Tibial nerve (tissue), 4 donors: ENCODE measurements at regions not wholly inside any gene's neighbourhood (a gene's known extent, or its start where the extent isn't known, plus 50 kb on each side); places are given as distances from the start of the nearest gene placed in this dataset.

ENCODE experiments used
- EP300 ChIP-seq, 2 donors: sonication (generic); formaldehyde crosslinking; IDR thresholded peaks; one replicate each; pipeline ENCODE4 v1.6.1; 2017; ENCODE audit warnings: antibody characterized with exemption in 2 of 2, mild to moderate bottlenecking in 1 of 2
- POLR2A ChIP-seq, 2 donors: fragments of 450-650 bp; IDR thresholded peaks; one replicate each; pipeline ENCODE4 v1.6.1; 2017; ENCODE audit warnings: antibody characterized with exemption in 2 of 2, mild to moderate bottlenecking in 2 of 2, moderate library complexity in 2 of 2
- TF ChIP-seq, protein P1 (sequence below), 5 experiments: fragments of 200-600 bp in 3 of 5; fragments of 450-650 bp in 2 of 5; sonication (generic) in 3 of 5; IDR thresholded peaks; one replicate each; pipeline ENCODE4 v1.5.1; 2016 to 2019; ENCODE audit warnings: antibody characterized with exemption in 5 of 5, mild to moderate bottlenecking in 3 of 5, moderate library complexity in 2 of 5

DNA sequence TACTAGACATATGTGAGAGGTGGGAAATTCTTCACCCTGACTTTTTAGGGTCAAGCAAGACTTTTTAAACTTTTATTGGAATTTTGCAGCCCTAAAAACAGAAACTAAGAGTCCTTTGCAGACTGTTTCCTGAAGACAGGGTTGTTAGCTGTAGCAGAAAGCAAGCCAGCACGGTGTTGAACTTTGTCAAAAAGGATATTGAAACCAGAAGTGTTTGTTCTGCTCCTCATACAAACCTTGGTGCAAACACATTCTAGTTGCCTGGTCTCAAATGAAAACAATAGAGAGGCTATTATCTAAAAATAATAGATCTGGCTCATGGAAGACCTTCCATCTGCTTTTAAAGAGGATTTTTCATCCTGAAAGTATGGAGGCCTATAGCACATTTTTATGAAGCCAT lies 65.8 kb upstream of the IGFBP5 start:
- TF ChIP-seq, protein P1, sequence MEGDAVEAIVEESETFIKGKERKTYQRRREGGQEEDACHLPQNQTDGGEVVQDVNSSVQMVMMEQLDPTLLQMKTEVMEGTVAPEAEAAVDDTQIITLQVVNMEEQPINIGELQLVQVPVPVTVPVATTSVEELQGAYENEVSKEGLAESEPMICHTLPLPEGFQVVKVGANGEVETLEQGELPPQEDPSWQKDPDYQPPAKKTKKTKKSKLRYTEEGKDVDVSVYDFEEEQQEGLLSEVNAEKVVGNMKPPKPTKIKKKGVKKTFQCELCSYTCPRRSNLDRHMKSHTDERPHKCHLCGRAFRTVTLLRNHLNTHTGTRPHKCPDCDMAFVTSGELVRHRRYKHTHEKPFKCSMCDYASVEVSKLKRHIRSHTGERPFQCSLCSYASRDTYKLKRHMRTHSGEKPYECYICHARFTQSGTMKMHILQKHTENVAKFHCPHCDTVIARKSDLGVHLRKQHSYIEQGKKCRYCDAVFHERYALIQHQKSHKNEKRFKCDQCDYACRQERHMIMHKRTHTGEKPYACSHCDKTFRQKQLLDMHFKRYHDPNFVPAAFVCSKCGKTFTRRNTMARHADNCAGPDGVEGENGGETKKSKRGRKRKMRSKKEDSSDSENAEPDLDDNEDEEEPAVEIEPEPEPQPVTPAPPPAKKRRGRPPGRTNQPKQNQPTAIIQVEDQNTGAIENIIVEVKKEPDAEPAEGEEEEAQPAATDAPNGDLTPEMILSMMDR (IDR thresholded peaks at IDR 0.05), result no peak
- TF ChIP-seq POLR2A (IDR thresholded peaks at IDR 0.05) (no peak), EP300 (IDR thresholded peaks at IDR 0.05) (no peak)
